ENCODE measurements at regions not wholly inside any gene's neighbourhood (a gene's known extent, or its start where the extent isn't known, plus 50 kb on each side); places are given as distances from the start of the nearest gene placed in this dataset.

GRCh38 chr2:136226903-136227302 lies 109.0 kb upstream of the CXCR4 start:
- Mint-ChIP-seq H3K9me3 (peaks cover 5% of the 10 kb centered on the region), H3K4me3 (no peak overlapping the region), H3K36me3 (ENCODE audit: low read depth) (no peaks in the 10 kb centered on the region), H3K27ac (no peak overlapping the region), H3K4me1 (ENCODE audit: low read depth) (peaks cover 15% of the 10 kb centered on the region), H3K27me3 (no peaks in the 10 kb centered on the region)
- ATAC-seq (no peak), DNase-seq (no peak)
- intact Hi-C loops (cut with micrococcal nuclease): no loop called here
- TF ChIP-seq, protein P1, sequence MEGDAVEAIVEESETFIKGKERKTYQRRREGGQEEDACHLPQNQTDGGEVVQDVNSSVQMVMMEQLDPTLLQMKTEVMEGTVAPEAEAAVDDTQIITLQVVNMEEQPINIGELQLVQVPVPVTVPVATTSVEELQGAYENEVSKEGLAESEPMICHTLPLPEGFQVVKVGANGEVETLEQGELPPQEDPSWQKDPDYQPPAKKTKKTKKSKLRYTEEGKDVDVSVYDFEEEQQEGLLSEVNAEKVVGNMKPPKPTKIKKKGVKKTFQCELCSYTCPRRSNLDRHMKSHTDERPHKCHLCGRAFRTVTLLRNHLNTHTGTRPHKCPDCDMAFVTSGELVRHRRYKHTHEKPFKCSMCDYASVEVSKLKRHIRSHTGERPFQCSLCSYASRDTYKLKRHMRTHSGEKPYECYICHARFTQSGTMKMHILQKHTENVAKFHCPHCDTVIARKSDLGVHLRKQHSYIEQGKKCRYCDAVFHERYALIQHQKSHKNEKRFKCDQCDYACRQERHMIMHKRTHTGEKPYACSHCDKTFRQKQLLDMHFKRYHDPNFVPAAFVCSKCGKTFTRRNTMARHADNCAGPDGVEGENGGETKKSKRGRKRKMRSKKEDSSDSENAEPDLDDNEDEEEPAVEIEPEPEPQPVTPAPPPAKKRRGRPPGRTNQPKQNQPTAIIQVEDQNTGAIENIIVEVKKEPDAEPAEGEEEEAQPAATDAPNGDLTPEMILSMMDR (IDR thresholded peaks at IDR 0.05): no peak
- CTCF ChIA-PET: interaction anchor here (1.0 to 1.3 kb wide), 2 partner anchors 10 to 13 kb away, joined by 3 to 4 read pairs; no protein-coding TSS in a partner anchor
- POLR2A ChIA-PET: interaction anchor here (0.8 to 2.0 kb wide), 2 partner anchors 12 to 155 kb away, joined by 3 to 9 read pairs; no protein-coding TSS in a partner anchor

DNA sequence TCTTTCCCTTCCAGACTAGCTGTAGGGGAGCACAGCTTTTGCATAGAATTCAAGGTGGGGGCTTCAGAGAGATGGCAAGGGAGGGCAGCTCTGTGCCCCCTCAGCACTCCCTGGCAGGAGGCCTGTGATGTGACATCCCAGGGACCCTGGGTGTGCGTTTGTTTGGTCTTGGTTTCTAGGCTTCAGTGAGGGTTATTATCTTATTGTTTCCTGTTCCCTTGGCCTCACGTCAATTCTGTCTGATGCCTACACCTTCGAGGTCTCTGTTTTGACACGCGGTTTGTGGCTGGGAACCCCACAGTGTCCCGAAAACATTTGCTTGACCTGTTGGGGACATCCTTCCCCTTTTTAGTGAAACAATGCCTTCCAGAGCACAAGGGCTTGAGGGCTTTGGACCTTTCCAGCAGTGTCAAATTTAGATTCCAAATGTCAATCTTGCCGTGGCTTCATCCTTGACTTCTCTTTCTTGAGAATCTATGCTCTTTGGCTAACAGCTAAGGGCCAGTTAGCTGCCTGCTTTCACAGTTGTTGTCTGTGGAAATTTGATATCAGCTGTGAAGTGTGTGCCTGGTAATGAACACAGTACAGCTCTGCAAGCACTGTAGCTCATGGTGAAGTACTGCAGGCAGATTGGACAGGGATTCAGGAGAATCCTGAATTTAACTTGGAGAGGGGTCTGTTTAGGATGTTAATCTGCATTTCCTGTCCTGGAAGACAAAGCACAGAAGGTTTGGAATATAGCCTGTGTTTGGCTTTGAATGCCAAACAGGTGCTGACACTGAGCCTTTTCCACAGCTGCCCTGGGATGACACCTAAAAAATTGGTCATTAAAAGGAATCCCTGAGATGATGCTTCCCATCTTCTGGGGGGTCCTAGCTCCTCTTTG lies 108.2 kb upstream of the CXCR4 start:
- DNase-seq: no peak
- Mint-ChIP-seq H3K4me1 (ENCODE audit: low read depth) (peaks cover 15% of the 10 kb centered on the region), H3K9me3 (peaks cover 5% of the 10 kb centered on the region), H3K4me3 (no peak overlapping the region), H3K27me3 (no peaks in the 10 kb centered on the region), H3K36me3 (ENCODE audit: low read depth) (no peaks in the 10 kb centered on the region), H3K27ac (no peak overlapping the region)
- intact Hi-C loops (cut with micrococcal nuclease): no loop called here
- peak; percentile 62 for ATAC-seq
- TF ChIP-seq, protein P1 (IDR thresholded peaks at IDR 0.05): no peak
- POLR2A ChIA-PET: interaction anchor here (0.8 to 2.0 kb wide), 4 partner anchors 9 to 156 kb away, joined by 3 to 9 read pairs (median 4); no protein-coding TSS in a partner anchor
- CTCF ChIA-PET: interaction anchor here (1.0 to 1.3 kb wide), 3 partner anchors 11 to 312 kb away, joined by 3 to 4 read pairs (median 3); no protein-coding TSS in a partner anchor

- ATAC-seq: no peak
- ChIA-PET POLR2A (interaction anchor here (1.6 kb wide), 1 partner anchor 11 kb away, joined by 3 read pairs; no protein-coding TSS in a partner anchor), CTCF (no interaction called here)
These were observed 105.3 kb upstream of the CXCR4 start for GRCh38 chr2:136223274-136223673.

DNA sequence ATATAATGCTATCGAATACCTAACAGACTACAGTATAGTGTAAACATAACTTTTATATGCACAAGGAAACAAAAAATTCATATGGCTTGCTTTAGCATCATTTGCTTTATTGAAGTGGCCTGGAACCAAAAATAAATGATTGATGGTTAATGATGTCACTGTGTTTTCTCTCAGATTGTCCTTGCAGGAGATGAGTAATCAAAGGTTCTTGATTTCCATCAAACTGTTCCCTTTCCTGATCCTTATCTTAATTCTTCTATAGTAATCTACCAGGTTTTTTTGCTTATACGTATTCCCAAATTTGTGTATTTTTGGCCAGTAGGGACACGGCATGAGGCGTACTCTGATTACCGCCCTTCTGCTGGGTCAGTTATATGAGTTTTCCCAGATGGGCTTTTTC lies 104.9 kb upstream of the CXCR4 start:
- H3K4me1 Mint-ChIP-seq (ENCODE audit: low read depth): peaks cover 15% of the 10 kb centered on the region
- H3K4me3 Mint-ChIP-seq: no peak overlapping the region
- no peaks in the 10 kb centered on the region for H3K27me3 Mint-ChIP-seq
- no peaks in the 10 kb centered on the region for H3K9me3 Mint-ChIP-seq
- no peak for ATAC-seq
- no peak overlapping the region for H3K27ac Mint-ChIP-seq
- CTCF ChIA-PET: no interaction called here
- TF ChIP-seq, protein P1 (IDR thresholded peaks at IDR 0.05): no peak
- POLR2A ChIA-PET: interaction anchor here (1.6 kb wide), 1 partner anchor 10 kb away, joined by 3 read pairs; no protein-coding TSS in a partner anchor
- DNase-seq: no peak
- no peaks in the 10 kb centered on the region for H3K36me3 Mint-ChIP-seq (ENCODE audit: low read depth)
- intact Hi-C loops (cut with micrococcal nuclease): no loop called here

More at GRCh38 chr2:136223274-136223673, 105.3 kb upstream of the CXCR4 start:
- Mint-ChIP-seq H3K4me1 (ENCODE audit: low read depth) (peaks cover 15% of the 10 kb centered on the region), H3K27ac (no peak overlapping the region), H3K27me3 (no peaks in the 10 kb centered on the region), H3K36me3 (ENCODE audit: low read depth) (no peaks in the 10 kb centered on the region), H3K4me3 (no peak overlapping the region), H3K9me3 (no peaks in the 10 kb centered on the region)
- DNase-seq: no peak
- TF ChIP-seq, protein P1 (IDR thresholded peaks at IDR 0.05): no peak
- intact Hi-C loops (cut with micrococcal nuclease): no loop called here

- ATAC-seq (no peak), DNase-seq (no peak)
- Mint-ChIP-seq H3K4me1 (ENCODE audit: low read depth) (peaks cover 4% of the 10 kb centered on the region), H3K36me3 (ENCODE audit: low read depth) (no peaks in the 10 kb centered on the region), H3K9me3 (no peaks in the 10 kb centered on the region), H3K27ac (no peak overlapping the region), H3K4me3 (no peak overlapping the region), H3K27me3 (no peaks in the 10 kb centered on the region)
- ChIA-PET POLR2A (interaction anchor here (1.1 kb wide), 1 partner anchor 345 kb away, joined by 3 read pairs; the partner anchor contains the start of gene MCM6), CTCF (interaction anchor here (1.2 kb wide), 2 partner anchors 10 to 17 kb away, joined by 3 read pairs; no protein-coding TSS in a partner anchor)
- TF ChIP-seq, protein P1 (IDR thresholded peaks at IDR 0.05): no peak
- intact Hi-C loops (cut with micrococcal nuclease): no loop called here
These were observed 103.1 kb upstream of the CXCR4 start for GRCh38 chr2:136221026-136221425.

Data from activated CD8-positive, alpha-beta T cell treated with anti-CD3 and anti-CD28 coated beads for 36 hours (primary cell).